ENCODE measurements at regions not wholly inside any gene's neighbourhood (a gene's known extent, or its start where the extent isn't known, plus 50 kb on each side); places are given as distances from the start of the nearest gene placed in this dataset.

DNA sequence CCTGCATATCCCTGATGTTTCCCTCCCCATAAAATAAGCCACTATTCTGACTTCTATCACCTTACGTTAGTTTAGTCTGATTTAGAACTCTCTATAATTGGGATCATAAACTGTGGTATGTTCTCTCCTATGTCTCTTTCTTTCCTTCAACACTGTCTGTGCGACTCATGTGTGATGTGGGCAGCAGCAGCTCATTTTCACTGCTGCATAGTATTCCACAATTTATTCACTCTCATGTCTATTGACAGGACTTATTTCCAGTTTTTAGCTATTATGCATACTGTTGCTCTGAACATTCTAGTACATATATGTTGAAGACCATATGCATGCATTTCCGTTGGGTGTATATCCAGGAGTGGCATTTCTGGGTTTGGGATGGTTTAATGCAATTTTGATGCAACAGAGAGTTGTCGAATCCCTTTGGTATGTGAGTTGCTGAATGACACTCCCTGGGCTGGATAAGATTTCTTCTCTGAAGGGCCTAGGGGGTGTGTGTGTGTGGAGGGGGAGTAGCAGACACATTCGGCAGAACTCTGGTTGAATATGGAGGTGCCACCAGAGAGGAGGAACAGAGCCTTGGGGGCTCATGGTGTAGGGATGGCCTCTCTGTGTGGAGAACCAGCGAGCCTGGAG lies 87.8 kb upstream of the PCBD1 start:
- Histone ChIP-seq H3K36me3 (replicated peaks in 1 of 2; ENCODE audit: control insufficient read depth in 1 of 2, insufficient read depth in 2 of 2, low read length in 1 of 2) (no peaks in the 10 kb centered on the region), H3K27me3 (ENCODE audit: insufficient read depth) (no peaks in the 10 kb centered on the region; the same call in 1 of the 2 replicates), H3K27ac (ENCODE audit: low read depth in 2 of 2, low read length in 1 of 2) (no peak overlapping the region), H3K4me3 (ENCODE audit: low read depth in 2 of 2, low read length in 1 of 2) (no peak overlapping the region), H2AFZ (ENCODE audit: low read depth) (no peak overlapping the region), H4K20me1 (ENCODE audit: insufficient read depth) (no peaks in the 10 kb centered on the region), H3K4me1 (ENCODE audit: control insufficient read depth in 1 of 2, insufficient read depth in 2 of 2, low read depth in 1 of 2, low read length in 1 of 2) (no peaks in the 10 kb centered on the region; a peak in 1 of 4 replicates), H3K4me2 (no peak overlapping the region), H3F3A (replicated peaks; ENCODE audit: insufficient read depth) (no peaks in the 10 kb centered on the region), H3K9me2 (no peaks in the 10 kb centered on the region), H3K9me3 (peaks cover 8% of the 10 kb centered on the region; the same call in 1 of the 2 replicates), H3K9ac (no peak overlapping the region), H3K79me2 (ENCODE audit: insufficient read depth) (no peaks in the 10 kb centered on the region)
- ChIA-PET CTCF (interaction anchor here (1.1 to 2.4 kb wide), 2 partner anchors 51 to 233 kb away, joined by 3 to 6 read pairs; no protein-coding TSS in a partner anchor), POLR2A (interaction anchor here (0.9 kb wide), 1 partner anchor 13 kb away, joined by 3 read pairs; no protein-coding TSS in a partner anchor)
- TF ChIP-seq YY1 (IDR thresholded peaks at IDR 0.05; ENCODE audit: low read depth) (no peak), ELF1 (IDR thresholded peaks at IDR 0.05) (no peak), RAD21 (IDR thresholded peaks at IDR 0.05; ENCODE audit: low read length) (no peak), SMC3 (IDR thresholded peaks at IDR 0.05; ENCODE audit: low read depth, low read length) (no peak), TEAD4 (IDR thresholded peaks at IDR 0.05; ENCODE audit: borderline replicate concordance, insufficient read depth) (no peak), MXI1 (IDR thresholded peaks at IDR 0.05; ENCODE audit: low read depth, low read length) (no peak), RXRA (IDR thresholded peaks at IDR 0.05; ENCODE audit: borderline replicate concordance, low read depth) (no peak)
- TF ChIP-seq, protein P1, sequence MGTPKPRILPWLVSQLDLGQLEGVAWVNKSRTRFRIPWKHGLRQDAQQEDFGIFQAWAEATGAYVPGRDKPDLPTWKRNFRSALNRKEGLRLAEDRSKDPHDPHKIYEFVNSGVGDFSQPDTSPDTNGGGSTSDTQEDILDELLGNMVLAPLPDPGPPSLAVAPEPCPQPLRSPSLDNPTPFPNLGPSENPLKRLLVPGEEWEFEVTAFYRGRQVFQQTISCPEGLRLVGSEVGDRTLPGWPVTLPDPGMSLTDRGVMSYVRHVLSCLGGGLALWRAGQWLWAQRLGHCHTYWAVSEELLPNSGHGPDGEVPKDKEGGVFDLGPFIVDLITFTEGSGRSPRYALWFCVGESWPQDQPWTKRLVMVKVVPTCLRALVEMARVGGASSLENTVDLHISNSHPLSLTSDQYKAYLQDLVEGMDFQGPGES (IDR thresholded peaks at IDR 0.05; ENCODE audit: low read depth, low read length) = no peak
- no peak for DNase-seq
- 58% methylated on average over 6 of the region's 6 CpGs for WGBS (ENCODE audit: low lambda C conversion rate)

DNA sequence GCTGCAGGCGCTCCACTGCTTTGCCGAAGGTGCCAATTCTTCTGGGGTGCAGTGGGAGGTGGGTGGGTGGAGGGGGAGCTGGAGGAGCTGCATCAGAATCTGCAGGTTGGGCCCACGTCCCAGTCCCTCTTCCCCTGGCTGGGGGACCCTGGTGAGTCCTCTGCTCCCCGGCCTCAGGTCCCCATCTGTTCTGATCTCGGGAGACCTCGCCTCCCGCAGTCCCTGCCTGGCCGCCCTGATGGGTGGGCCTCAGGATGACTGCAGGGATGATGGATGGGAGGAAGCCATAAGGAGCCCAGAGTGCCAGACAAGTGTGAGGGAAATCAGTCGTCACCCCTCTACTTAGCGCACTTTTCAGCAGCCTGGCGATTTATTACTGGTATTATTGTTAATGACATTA lies 89.3 kb upstream of the PCBD1 start:
- Histone ChIP-seq H3K27ac (ENCODE audit: low read depth in 2 of 2, low read length in 1 of 2) (no peak overlapping the region), H3K36me3 (replicated peaks in 1 of 2; ENCODE audit: control insufficient read depth in 1 of 2, insufficient read depth in 2 of 2, low read length in 1 of 2) (no peaks in the 10 kb centered on the region), H3K4me2 (no peak overlapping the region), H3K9ac (no peak overlapping the region), H3K27me3 (ENCODE audit: insufficient read depth) (no peaks in the 10 kb centered on the region; the same call in 1 of the 2 replicates), H3K9me3 (no peaks in the 10 kb centered on the region), H2AFZ (ENCODE audit: low read depth) (no peak overlapping the region), H3K79me2 (ENCODE audit: insufficient read depth) (no peaks in the 10 kb centered on the region), H3K4me1 (ENCODE audit: control insufficient read depth in 1 of 2, insufficient read depth in 2 of 2, low read depth in 1 of 2, low read length in 1 of 2) (no peaks in the 10 kb centered on the region; a peak in 1 of 4 replicates), H3F3A (replicated peaks; ENCODE audit: insufficient read depth) (no peaks in the 10 kb centered on the region), H4K20me1 (ENCODE audit: insufficient read depth) (no peaks in the 10 kb centered on the region), H3K9me2 (no peaks in the 10 kb centered on the region), H3K4me3 (ENCODE audit: low read depth in 2 of 2, low read length in 1 of 2) (no peak overlapping the region)
- no peak for DNase-seq
- 65% methylated on average over 4 of the region's 11 CpGs for WGBS (ENCODE audit: low lambda C conversion rate)
- POLR2A ChIA-PET = no interaction called here
- CTCF ChIA-PET = interaction anchor here (1.1 to 1.9 kb wide), 3 partner anchors 11 to 231 kb away, joined by 3 to 4 read pairs (median 4); no protein-coding TSS in a partner anchor
- TF ChIP-seq, protein P1 (IDR thresholded peaks at IDR 0.05; ENCODE audit: low read depth, low read length) = no peak
- TF ChIP-seq GABPA (IDR thresholded peaks at IDR 0.05; ENCODE audit: low read depth) (no peak), FOXM1 (IDR thresholded peaks at IDR 0.05; ENCODE audit: low read depth) (no peak), TEAD4 (IDR thresholded peaks at IDR 0.05; ENCODE audit: borderline replicate concordance, insufficient read depth) (no peak), MEF2A (IDR thresholded peaks at IDR 0.05; ENCODE audit: borderline replicate concordance, low read depth) (no peak), SIN3A (IDR thresholded peaks at IDR 0.05; ENCODE audit: borderline replicate concordance, low read depth, low read length) (no peak), SMC3 (IDR thresholded peaks at IDR 0.05; ENCODE audit: low read depth, low read length) (no peak), ELF1 (IDR thresholded peaks at IDR 0.05) (no peak), RCOR1 (IDR thresholded peaks at IDR 0.05; ENCODE audit: low read length) (no peak), YY1 (IDR thresholded peaks at IDR 0.05; ENCODE audit: low read depth) (no peak), ZBTB33 (IDR thresholded peaks at IDR 0.05; ENCODE audit: borderline replicate concordance, low read depth) (no peak), REST (IDR thresholded peaks at IDR 0.05; ENCODE audit: low read depth, low read length) (no peak)
- TF ChIP-seq, protein P2, sequence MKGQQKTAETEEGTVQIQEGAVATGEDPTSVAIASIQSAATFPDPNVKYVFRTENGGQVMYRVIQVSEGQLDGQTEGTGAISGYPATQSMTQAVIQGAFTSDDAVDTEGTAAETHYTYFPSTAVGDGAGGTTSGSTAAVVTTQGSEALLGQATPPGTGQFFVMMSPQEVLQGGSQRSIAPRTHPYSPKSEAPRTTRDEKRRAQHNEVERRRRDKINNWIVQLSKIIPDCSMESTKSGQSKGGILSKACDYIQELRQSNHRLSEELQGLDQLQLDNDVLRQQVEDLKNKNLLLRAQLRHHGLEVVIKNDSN (IDR thresholded peaks at IDR 0.05; ENCODE audit: borderline replicate concordance, low read depth) = no peak
